ENCODE measurements at regions not wholly inside any gene's neighbourhood (a gene's known extent, or its start where the extent isn't known, plus 50 kb on each side); places are given as distances from the start of the nearest gene placed in this dataset.

DNA sequence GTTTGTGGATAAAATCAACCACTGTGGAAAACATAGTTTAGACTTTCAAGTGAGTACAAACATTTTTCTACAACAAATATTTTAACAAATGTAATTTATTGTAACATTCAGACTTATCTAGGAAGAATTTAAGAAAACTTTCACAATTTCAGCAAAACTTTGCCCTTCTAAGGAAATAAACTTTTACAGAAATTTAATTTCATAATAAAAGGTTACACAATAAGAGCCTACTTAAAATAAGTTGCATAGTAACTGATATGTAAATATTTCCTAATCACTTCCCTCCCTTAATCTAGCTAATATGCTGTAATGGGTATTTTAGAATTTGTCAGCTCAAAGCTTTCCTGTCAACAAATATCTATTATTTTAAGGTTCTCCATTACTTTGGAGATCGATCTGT lies 1899.9 kb downstream of the MAT2B start:
- TF ChIP-seq, protein P1, sequence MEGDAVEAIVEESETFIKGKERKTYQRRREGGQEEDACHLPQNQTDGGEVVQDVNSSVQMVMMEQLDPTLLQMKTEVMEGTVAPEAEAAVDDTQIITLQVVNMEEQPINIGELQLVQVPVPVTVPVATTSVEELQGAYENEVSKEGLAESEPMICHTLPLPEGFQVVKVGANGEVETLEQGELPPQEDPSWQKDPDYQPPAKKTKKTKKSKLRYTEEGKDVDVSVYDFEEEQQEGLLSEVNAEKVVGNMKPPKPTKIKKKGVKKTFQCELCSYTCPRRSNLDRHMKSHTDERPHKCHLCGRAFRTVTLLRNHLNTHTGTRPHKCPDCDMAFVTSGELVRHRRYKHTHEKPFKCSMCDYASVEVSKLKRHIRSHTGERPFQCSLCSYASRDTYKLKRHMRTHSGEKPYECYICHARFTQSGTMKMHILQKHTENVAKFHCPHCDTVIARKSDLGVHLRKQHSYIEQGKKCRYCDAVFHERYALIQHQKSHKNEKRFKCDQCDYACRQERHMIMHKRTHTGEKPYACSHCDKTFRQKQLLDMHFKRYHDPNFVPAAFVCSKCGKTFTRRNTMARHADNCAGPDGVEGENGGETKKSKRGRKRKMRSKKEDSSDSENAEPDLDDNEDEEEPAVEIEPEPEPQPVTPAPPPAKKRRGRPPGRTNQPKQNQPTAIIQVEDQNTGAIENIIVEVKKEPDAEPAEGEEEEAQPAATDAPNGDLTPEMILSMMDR (IDR thresholded peaks at IDR 0.05) = no peak
- TF ChIP-seq EZH2 (IDR thresholded peaks at IDR 0.05; ENCODE audit: borderline replicate concordance, insufficient read depth, low read depth, low read length, poor library complexity, severe bottlenecking) = no peak
